ENCODE measurements at regions not wholly inside any gene's neighbourhood (a gene's known extent, or its start where the extent isn't known, plus 50 kb on each side); places are given as distances from the start of the nearest gene placed in this dataset.

DNA sequence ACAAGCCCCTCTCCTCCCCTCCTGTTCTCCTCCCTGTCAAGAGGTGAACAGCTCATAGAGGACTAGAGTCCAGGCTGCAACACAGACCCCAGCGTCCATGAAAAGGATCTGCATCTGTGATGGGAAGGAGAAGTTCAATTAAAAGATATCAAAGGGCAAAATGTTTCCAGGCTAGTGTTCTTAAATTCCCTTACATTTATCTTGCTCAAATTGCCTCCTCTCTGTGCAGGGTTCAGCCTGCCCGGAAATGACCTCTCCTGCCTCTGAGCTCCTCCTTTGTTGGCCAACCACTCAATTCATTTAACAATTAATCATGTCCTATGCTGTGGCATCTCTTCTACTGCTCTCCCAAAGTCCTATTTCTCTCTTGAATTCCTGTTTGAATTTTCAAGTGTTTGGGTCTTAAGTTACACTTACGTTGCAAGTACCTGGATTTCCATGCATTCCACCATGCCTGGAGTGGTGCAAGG, 105.3 kb downstream of the TSN start:
- no peak for DNase-seq (ENCODE audit: low spot score)

GRCh38 chr2:121862286-121862685, 106.8 kb downstream of the TSN start:
- no peak for DNase-seq (ENCODE audit: low spot score)

DNA sequence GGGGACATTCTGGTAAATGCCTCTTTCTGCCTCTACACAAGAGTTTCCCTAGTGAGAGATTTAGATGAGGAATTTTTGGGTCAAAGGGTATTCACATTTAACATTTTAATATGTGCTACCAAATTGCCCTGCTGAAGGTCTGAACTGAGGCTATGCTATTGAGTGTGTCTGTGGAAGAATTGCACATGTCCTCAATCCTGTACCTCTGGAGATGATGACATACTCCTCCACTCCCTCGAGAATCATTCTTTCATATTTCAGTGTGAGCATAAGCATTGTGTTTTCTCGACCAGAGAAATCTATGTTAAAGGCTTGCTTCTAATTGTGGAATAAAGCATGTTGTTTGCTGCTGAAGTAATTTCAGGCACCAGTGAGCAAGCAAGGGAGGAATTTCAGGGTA, 110.5 kb downstream of the TSN start:
- DNase-seq (ENCODE audit: low spot score), result no peak

- no peak for DNase-seq (ENCODE audit: low spot score)
These were observed 111.3 kb downstream of the TSN start for GRCh38 chr2:121866789-121867188.

- DNase-seq (ENCODE audit: low spot score), result no peak
These were observed 113.2 kb downstream of the TSN start for GRCh38 chr2:121868652-121869051.

- DNase-seq (ENCODE audit: low spot score), result no peak
These were observed 113.9 kb downstream of the TSN start for GRCh38 chr2:121869363-121869762.

- DNase-seq (ENCODE audit: low spot score), result no peak
These were observed 114.4 kb downstream of the TSN start for GRCh38 chr2:121869873-121870272.

DNA sequence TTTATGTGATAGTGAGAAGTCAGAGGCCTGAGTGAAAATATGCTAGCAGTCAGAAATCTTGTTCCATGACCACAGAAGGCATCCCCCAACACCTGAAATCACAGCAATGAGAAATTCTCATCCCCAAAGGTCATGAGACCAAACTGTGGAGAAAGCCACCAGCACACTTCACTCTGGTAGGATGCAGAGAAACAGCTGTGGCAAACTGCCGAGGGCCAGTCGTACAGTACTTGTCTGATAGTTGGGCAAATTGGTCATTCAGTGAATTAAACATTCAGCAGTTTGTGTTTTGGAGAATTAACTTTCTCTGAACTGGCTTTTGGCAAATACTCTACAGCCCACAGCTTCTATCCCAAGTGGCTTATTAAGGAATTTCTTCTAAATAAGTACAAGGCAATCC, 117.2 kb downstream of the TSN start:
- no peak for DNase-seq (ENCODE audit: low spot score)

GRCh38 chr2:121873864-121874263, 118.4 kb downstream of the TSN start:
- DNase-seq (ENCODE audit: low spot score), result no peak

GRCh38 chr2:121875585-121876185, 120.2 kb downstream of the TSN start:
- no peak for DNase-seq (ENCODE audit: low spot score)

GRCh38 chr2:121877366-121877765, 121.9 kb downstream of the TSN start:
- DNase-seq (ENCODE audit: low spot score), result no peak

DNA sequence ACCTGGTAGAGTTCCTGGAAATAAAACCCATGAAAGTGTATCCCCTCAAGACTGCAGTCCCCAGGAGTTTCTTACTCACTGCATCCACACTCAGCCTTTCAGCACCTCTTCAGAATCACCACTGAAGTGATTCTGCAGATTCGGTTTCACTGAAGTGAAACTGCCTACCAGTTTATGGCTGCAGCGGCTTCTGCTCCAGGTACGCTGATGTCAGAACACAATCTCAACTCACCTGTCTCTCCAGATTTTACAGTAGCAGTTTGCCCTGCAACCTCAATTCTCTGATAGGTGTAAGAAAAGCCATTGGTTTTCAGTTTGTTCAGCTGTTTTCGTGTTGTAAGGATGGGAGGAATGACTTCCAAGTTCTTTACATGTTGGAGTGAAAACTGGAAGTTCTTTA, 124.8 kb downstream of the TSN start:
- no peak for DNase-seq (ENCODE audit: low spot score)

DNA sequence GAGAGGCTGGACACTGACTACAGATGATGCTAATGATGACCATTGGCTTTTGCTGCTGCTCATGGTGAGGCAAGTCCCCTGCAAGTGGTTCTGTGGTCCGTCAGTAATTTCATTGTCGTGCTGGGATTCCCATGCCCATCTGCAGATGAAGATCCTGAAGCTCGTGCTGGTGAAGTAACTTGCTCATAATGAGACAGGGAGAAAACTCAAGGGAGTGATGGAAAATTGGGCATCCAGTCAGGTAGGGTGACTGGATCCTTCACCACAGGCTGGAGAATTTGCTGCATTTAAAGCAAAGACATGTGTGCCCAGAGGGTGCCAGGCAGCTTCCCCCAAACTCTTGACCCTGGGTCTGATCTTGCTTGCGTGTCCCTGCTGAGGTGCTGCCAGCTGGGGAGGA, 125.6 kb downstream of the TSN start:
- DNase-seq (ENCODE audit: low spot score), result no peak

DNA sequence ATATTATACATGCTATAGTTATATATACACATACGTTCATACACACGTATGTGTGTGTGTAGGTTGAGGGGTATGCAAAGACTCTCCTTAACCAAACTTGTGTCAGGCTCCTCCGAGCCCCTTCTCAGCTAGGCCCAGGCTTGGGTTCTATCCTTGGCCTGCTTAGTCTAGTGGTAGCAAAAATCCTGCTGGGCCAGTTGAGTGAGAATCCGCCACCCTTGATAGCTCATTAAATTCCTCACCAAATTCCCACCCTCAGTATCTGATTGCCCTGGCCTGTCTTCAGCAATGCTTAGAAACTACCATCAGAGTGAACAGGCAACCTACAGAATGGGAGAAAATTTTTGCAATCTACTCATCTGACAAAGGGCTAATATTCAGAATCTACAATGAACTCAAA, 126.5 kb downstream of the TSN start:
- no peak for DNase-seq (ENCODE audit: low spot score)

DNA sequence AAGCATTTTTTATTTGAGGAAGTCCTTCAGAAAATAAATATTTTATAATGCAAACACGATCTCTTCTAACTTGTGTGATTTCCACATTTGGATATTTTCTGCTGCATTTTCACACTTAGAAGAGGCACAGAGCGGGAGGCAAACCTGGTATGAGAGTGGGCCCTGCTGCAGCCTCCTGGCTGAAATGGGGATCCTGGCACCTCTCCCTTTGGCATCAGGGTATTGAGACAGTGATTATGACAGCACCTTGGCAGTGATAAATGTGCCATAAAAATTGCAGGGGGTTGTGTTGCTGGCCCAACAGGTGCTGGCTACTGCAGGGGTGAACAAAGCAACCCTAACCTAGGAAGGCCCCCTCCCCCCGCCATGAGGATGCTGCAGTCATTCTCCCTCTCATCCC, 128.6 kb downstream of the TSN start:
- DNase-seq (ENCODE audit: low spot score), result no peak

- no peak for DNase-seq (ENCODE audit: low spot score)
These were observed 129.1 kb downstream of the TSN start for GRCh38 chr2:121884511-121884921.

DNA sequence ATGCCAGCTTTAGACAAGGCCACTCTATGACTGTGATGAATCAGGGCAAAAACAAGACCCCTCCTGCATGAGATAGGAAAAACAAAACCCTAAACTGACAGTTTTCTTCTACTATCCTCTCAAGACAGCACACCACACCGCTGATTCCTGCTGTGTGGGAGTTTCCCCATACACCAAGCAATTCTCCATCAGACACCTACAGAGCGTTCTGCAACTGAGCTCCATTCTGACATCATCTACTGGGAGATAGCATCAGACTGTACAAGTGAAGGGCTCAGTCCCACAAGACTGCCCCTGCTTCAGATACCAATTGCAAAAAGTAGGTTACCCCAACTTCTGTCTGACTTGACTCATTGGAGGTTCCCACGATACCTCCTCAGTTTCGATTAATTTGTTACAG, 130.6 kb downstream of the TSN start:
- DNase-seq (ENCODE audit: low spot score), result no peak

DNA sequence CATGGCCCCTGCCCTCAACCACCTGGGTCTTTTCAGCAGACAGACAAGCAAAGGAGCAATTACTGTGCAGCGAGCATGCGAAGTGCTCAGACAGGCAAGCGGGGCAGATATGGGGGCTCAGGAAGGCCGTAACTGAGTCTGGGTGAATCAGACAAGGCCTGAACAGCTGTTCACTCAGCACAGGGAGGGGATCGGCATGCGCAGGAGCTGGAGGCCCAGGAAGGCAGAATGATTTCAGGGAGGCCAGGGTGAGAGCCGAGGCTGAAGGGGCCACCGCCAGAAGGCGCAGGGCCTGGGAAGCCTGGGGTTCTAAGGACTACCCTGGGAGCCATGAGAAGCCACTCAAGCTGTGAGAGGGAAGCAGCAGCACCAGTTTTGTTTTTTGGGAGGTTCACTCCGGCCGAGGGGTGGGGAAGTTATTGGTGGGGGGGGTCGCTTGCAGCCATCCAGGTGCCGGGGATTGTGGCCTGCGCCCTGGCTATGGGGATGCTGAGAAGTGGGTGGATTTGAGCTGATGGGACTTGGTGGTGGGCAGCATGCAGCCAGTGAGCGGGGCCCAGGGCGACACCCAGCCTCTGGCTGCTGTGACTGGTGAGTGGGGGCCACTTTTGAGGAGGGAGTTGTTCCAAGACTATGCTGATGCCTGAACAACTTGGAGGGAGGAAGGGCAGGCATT, 132.2 kb downstream of the TSN start:
- no peak for DNase-seq (ENCODE audit: low spot score)

GRCh38 chr2:121888189-121888557, 132.7 kb downstream of the TSN start:
- DNase-seq (ENCODE audit: low spot score), result no peak

DNA sequence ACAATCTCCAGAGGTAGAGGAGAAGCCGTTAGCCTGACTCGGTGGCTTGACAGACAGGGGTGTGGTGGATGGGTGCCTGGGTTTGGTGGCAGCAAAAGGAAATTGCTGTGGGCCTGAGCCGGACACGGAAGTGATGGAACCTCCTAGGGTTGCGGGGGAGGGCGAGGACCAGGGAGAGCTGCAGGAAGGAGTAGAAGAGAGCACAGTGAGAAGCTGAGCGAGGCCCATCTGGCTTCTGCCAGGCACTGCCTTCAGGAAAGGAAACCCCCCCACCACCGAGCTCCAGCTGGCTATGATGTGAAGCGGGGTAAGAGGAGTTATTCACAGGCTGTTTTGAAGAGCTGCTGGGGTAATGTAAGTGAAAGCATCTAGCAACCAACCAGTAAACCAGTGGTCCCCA, 134.6 kb downstream of the TSN start:
- DNase-seq (ENCODE audit: low spot score), result no peak

DNA sequence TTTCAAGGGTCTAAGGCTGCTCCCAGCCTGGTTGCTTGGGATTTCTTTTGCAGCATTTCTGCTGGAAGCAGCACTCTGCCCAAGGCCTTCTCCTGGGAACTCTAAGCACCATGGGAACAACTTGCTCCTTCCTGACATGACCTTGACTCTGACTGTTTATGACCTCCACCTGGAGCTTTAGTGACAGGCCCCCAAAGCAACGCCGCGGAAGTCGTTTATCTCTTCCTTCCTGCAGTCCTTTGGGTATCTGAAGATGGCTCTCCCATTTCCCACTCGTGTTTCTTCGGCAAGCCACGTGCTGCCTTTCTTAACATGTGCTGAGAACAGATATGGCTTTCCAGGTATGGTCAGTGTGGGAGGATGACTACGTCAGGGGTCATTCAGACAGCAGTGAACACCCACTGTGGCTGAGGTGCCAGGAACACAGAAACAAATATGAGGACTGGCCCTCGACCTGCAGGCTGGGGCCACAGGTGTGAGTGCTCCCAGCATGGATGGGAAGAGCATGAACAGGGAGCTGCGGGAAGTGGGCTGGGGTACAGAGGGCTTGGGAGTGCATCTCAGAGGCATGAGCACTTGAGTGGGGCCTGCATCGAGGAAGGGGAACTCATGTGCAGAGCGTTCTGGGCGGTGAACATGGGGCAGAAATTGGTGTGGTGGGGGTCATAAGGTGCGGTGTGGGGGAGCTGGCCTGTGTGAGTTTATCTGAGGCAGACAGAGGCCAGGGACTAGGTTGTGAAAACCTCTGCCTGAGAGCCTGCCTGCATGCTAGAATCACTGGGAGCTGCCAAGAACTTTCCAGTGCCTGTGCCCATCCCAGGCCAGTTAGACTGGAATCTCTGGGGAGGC, 140.5 kb downstream of the TSN start:
- DNase-seq (ENCODE audit: low spot score), result no peak

DNA sequence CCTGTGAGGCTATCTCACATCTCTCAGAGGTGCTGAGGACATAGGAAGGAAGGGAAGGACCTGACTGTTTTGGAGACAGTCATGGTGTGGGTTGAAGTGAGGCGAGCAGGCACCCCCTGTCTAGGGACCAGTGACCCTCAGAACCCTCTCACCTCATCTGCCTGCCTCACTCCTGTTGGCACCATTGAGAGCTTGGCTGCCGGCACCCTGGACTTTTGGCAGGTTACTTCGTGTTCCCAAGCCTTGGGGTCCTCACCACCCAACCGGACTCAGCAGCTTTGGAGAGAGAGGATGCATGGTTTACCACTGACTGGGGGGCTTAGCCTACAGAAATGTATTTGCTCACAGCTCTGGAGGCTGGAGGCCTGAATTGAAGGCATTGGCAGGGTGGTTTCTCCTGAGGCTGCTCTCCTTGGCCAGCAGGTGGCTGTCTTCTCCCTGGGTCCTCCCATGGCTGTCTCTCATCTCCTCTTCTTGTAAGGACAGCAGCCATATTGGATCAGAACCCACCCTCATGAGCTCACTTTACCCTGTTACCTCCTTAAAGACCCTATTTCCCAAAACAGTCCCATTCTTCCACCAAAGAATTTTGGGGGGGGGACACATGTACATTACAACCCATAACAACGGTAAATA, 142.0 kb downstream of the TSN start:
- DNase-seq (ENCODE audit: low spot score), result peak; percentile 57

DNA sequence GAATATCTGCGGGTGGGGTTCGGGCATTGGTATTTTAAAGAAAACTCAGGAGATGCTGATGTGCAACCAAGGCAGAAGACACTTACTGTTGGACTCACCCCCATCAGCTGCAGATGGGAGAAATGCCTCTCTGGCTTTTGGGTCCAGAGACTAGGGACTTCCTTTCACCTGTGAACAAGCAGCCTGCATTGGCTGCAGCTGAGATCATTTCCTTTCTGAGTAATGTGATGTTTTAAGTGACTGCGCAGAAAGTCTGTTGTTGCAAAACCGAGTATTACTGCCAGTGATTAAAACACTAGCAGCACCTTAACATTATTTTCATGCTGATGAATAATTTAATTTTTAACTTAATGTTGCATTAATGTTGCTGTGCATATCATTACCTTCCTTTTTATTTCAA, 143.0 kb downstream of the TSN start:
- no peak for DNase-seq (ENCODE audit: low spot score)

Data from SW480 (cell line).